Suprapubic skin (tissue), 4 donors: ENCODE measurements at regions not wholly inside any gene's neighbourhood (a gene's known extent, or its start where the extent isn't known, plus 50 kb on each side); places are given as distances from the start of the nearest gene placed in this dataset.

Experiments
- DNase-seq, 2 donors: peaks; one replicate each; pipeline ENCODE4 v3.0.0-alpha.2; 2019; ENCODE audit warnings: low spot score in 2 of 2
- H3K27ac ChIP-seq: fragments of 200-600 bp; sonication (generic); one replicate; pipeline ENCODE4 v1.5.1; 2019
- H3K27me3 ChIP-seq: fragments of 200-600 bp; sonication (generic); one replicate; pipeline ENCODE4 v1.5.1; 2019
- H3K36me3 ChIP-seq: fragments of 200-600 bp; sonication (generic); one replicate; pipeline ENCODE4 v1.5.1; 2019
- H3K4me1 ChIP-seq: fragments of 200-600 bp; sonication (generic); one replicate; pipeline ENCODE4 v1.5.1; 2019
- H3K4me3 ChIP-seq: fragments of 200-600 bp; sonication (generic); one replicate; pipeline ENCODE4 v1.5.1; 2019; ENCODE audit warnings: mild to moderate bottlenecking
- H3K9me3 ChIP-seq: fragments of 200-600 bp; sonication (generic); one replicate; pipeline ENCODE4 v1.5.1; 2019
- CTCF ChIP-seq, 2 donors: fragments of 200-600 bp in 1 of 2; fragments of 450-650 bp in 1 of 2; sonication (generic) in 1 of 2; IDR thresholded peaks; one replicate each; pipeline ENCODE4 v1.5.1; 2016 to 2019; ENCODE audit warnings: antibody characterized with exemption in 2 of 2, mild to moderate bottlenecking in 1 of 2, moderate library complexity in 1 of 2
- EP300 ChIP-seq: sonication (generic); formaldehyde crosslinking; IDR thresholded peaks from one replicate; pipeline ENCODE4 v1.6.1; 2017; ENCODE audit warnings: antibody characterized with exemption
- POLR2A ChIP-seq, 2 donors: fragments of 450-650 bp; IDR thresholded peaks; one replicate each; pipeline ENCODE4 v1.6.1; 2017; ENCODE audit warnings: antibody characterized with exemption in 2 of 2, mild to moderate bottlenecking in 2 of 2, moderate library complexity in 2 of 2
- POLR2AphosphoS5 ChIP-seq, 3 donors: sonication (generic); formaldehyde crosslinking; IDR thresholded peaks; one replicate each; pipeline ENCODE4 v1.6.1; 2017; ENCODE audit warnings: antibody characterized with exemption in 3 of 3
- WGBS: methylation state at CpG from one replicate; pipeline ENCODE4 v1.1.5; 2018; 5-methylcytosine and 5-hydroxymethylcytosine counted together

- peaks cover 14% of the 10 kb centered on the region for H3K9me3 ChIP-seq
- TF ChIP-seq EP300 (no peak), CTCF (IDR thresholded peaks at IDR 0.05) (no peak), POLR2AphosphoS5 (IDR thresholded peaks at IDR 0.05) (no peak), POLR2A (IDR thresholded peaks at IDR 0.05) (no peak)
- peak in 1 of 2 donors; percentile 57 for DNase-seq
- H3K27me3 ChIP-seq: peaks cover 4% of the 10 kb centered on the region
- no peaks in the 10 kb centered on the region for H3K36me3 ChIP-seq
- H3K4me1 ChIP-seq: peaks cover 7% of the 10 kb centered on the region
- WGBS: no CpG with 5 or more reads among the region's 1 CpG
- no peak overlapping the region for H3K27ac ChIP-seq
- H3K4me3 ChIP-seq: no peak overlapping the region
These were observed 270.5 kb downstream of the RRAGC start for GRCh38 chr1:38589036-38589435.

- DNase-seq: peak in 1 of 2 donors; percentile 37
- H3K4me3 ChIP-seq: no peak overlapping the region
- 78% methylated on average over 2 of the region's 2 CpGs for WGBS
These were observed 271.8 kb downstream of the RRAGC start for GRCh38 chr1:38587766-38588165.

GRCh38 chr1:38586993-38587646 is 272.5 kb downstream of the RRAGC start:
- no peaks in the 10 kb centered on the region for H3K27me3 ChIP-seq
- TF ChIP-seq EP300 (no peak), POLR2A (IDR thresholded peaks at IDR 0.05) (no peak), CTCF (IDR thresholded peaks at IDR 0.05) (peak in 1 of 2 donors; percentile 68), POLR2AphosphoS5 (IDR thresholded peaks at IDR 0.05) (no peak)
- H3K9me3 ChIP-seq: peaks cover 6% of the 10 kb centered on the region
- H3K36me3 ChIP-seq: no peaks in the 10 kb centered on the region
- 63% methylated on average over 9 of the region's 9 CpGs for WGBS
- no peak overlapping the region for H3K27ac ChIP-seq
- peaks cover 7% of the 10 kb centered on the region for H3K4me1 ChIP-seq
- DNase-seq: peak in 1 of 2 donors; percentile 55
- H3K4me3 ChIP-seq: no peak overlapping the region

More at GRCh38 chr1:38587766-38588165, 271.8 kb downstream of the RRAGC start:
- peaks cover 7% of the 10 kb centered on the region for H3K4me1 ChIP-seq
- H3K27me3 ChIP-seq: no peaks in the 10 kb centered on the region
- H3K27ac ChIP-seq: no peak overlapping the region
- TF ChIP-seq POLR2AphosphoS5 (IDR thresholded peaks at IDR 0.05): no peak
- TF ChIP-seq POLR2A (IDR thresholded peaks at IDR 0.05): no peak
- no peak for TF ChIP-seq CTCF (IDR thresholded peaks at IDR 0.05)
- TF ChIP-seq EP300: no peak
- peaks cover 10% of the 10 kb centered on the region for H3K9me3 ChIP-seq
- no peaks in the 10 kb centered on the region for H3K36me3 ChIP-seq

- TF ChIP-seq EP300 (no peak), POLR2AphosphoS5 (IDR thresholded peaks at IDR 0.05) (no peak), POLR2A (IDR thresholded peaks at IDR 0.05) (no peak), CTCF (IDR thresholded peaks at IDR 0.05) (no peak)
- WGBS: 61% methylated on average over 4 of the region's 4 CpGs
- no peak overlapping the region for H3K27ac ChIP-seq
- peaks cover 7% of the 10 kb centered on the region for H3K4me1 ChIP-seq
- H3K9me3 ChIP-seq: no peaks in the 10 kb centered on the region
- H3K36me3 ChIP-seq: no peaks in the 10 kb centered on the region
- peak in 1 of 2 donors; percentile 4 for DNase-seq
- H3K4me3 ChIP-seq: no peak overlapping the region
- no peaks in the 10 kb centered on the region for H3K27me3 ChIP-seq
These were observed 273.6 kb downstream of the RRAGC start for GRCh38 chr1:38585971-38586370.

GRCh38 chr1:38585460-38585859 is 274.1 kb downstream of the RRAGC start:
- WGBS: 65% methylated on average over 3 of the region's 3 CpGs
- Histone ChIP-seq H3K4me3 (no peak overlapping the region), H3K27ac (no peak overlapping the region), H3K27me3 (no peaks in the 10 kb centered on the region), H3K9me3 (no peaks in the 10 kb centered on the region), H3K36me3 (no peaks in the 10 kb centered on the region), H3K4me1 (peaks cover 7% of the 10 kb centered on the region)
- TF ChIP-seq CTCF (IDR thresholded peaks at IDR 0.05) (no peak), EP300 (no peak), POLR2AphosphoS5 (IDR thresholded peaks at IDR 0.05) (no peak), POLR2A (IDR thresholded peaks at IDR 0.05) (no peak)
- peak in 1 of 2 donors; percentile 20 for DNase-seq
